DND-41 (cell line): ENCODE measurements at regions not wholly inside any gene's neighbourhood (a gene's known extent, or its start where the extent isn't known, plus 50 kb on each side); places are given as distances from the start of the nearest gene placed in this dataset.

Source experiments
- CTCF ChIP-seq: IDR thresholded peaks from 2 replicates; pipeline ENCODE4 v1.5.1; 2012; ENCODE audit warnings: borderline replicate concordance, low read length, moderate library complexity, mild to moderate bottlenecking; ENCODE audit not compliant: poor library complexity, severe bottlenecking; ENCODE audit errors: extremely low read depth
- EZH2 ChIP-seq: IDR thresholded peaks from 3 replicates; pipeline ENCODE4 v1.6.1; 2012; ENCODE audit warnings: borderline replicate concordance, low read depth, mild to moderate bottlenecking, moderate library complexity, low read length, inconsistent platforms; ENCODE audit not compliant: severe bottlenecking

GRCh38 chr5:8953911-8954438 lies 591.9 kb downstream of the SEMA5A start:
- TF ChIP-seq CTCF = no peak
- TF ChIP-seq EZH2 = no peak
